Panc1 (cell line): ENCODE measurements at regions not wholly inside any gene's neighbourhood (a gene's known extent, or its start where the extent isn't known, plus 50 kb on each side); places are given as distances from the start of the nearest gene placed in this dataset.

Experiments used
- ATAC-seq: fragments of 200-7000 bp; cut with Tn5 transposase; 2 replicates; pipeline ENCODE4 v1.9.1; 2020; ENCODE audit warnings: mild to moderate bottlenecking, moderate library complexity
- BruUV-seq: library from RNA; stranded (reverse); fragments of 400-500 nt; replicated peaks from 2 replicates; lab custom pipeline; 2021; lab: Mats Ljungman, UMichigan
- CTCF ChIA-PET: fragments of 300-600 bp; sonication (Branson Sonifier 250); formaldehyde crosslinking; loops from one replicate; lab custom pipeline; 2022; ENCODE audit warnings: antibody characterized with exemption; lab: Charles Lee
- POLR2A ChIA-PET: fragments of 300-600 bp; sonication (Branson Sonifier 250); formaldehyde crosslinking; loops from one replicate; lab custom pipeline; 2022; ENCODE audit warnings: antibody characterized with exemption; lab: Charles Lee
- DNase-seq: peaks from one replicate; pipeline ENCODE4 v3.0.0-alpha.2; 2010; ENCODE audit warnings: low read depth, low spot score
- H3K27ac ChIP-seq: 2 replicates; pipeline ENCODE4 v1.5.1; 2011; ENCODE audit warnings: mild to moderate bottlenecking, low read length, inconsistent platforms
- H3K27me3 ChIP-seq: fragments of 200-500 bp; sonication (Bioruptor generic); 2 replicates; pipeline ENCODE4 v1.6.0; 2014; ENCODE audit warnings: low read length, inconsistent platforms; ENCODE audit not compliant: control insufficient read depth, insufficient read depth
- H3K36me3 ChIP-seq: fragments of 200-500 bp; sonication (Bioruptor generic); 2 replicates; pipeline ENCODE4 v1.5.1; 2014; ENCODE audit warnings: inconsistent platforms, mild to moderate bottlenecking, low read length, moderate library complexity; ENCODE audit not compliant: control insufficient read depth, insufficient read depth
- H3K4me1 ChIP-seq: 2 replicates; pipeline ENCODE4 v1.5.1; 2011; ENCODE audit warnings: inconsistent platforms, mild to moderate bottlenecking, low read length, moderate library complexity; ENCODE audit not compliant: control insufficient read depth, insufficient read depth
- H3K4me3 ChIP-seq, 2 experiments: 2 replicates each; pipeline ENCODE4 v1.5.1; 2011 to 2012; ENCODE audit warnings: low read depth in 2 of 2, low read length in 2 of 2, mild to moderate bottlenecking in 2 of 2, inconsistent platforms in 1 of 2, moderate library complexity in 1 of 2
- H3K9me3 ChIP-seq: fragments of 200-500 bp; sonication (Bioruptor generic); 2 replicates; pipeline ENCODE4 v1.5.1; 2014; ENCODE audit warnings: low read depth, mild to moderate bottlenecking, inconsistent platforms, low read length, moderate library complexity; ENCODE audit not compliant: control insufficient read depth, insufficient read depth
- POLR2AphosphoS5 ChIP-seq: IDR thresholded peaks from 2 replicates; pipeline ENCODE4 v1.6.1; 2012; ENCODE audit warnings: mild to moderate bottlenecking, low read depth, low read length, moderate library complexity
- SIN3A ChIP-seq: IDR thresholded peaks from 2 replicates; pipeline ENCODE4 v1.6.1; 2012; ENCODE audit warnings: low read depth, mild to moderate bottlenecking, low read length, moderate library complexity, borderline replicate concordance; ENCODE audit not compliant: insufficient read depth
- TCF7L2 ChIP-seq: IDR thresholded peaks from 2 replicates; pipeline ENCODE4 v1.6.1; 2011; ENCODE audit warnings: mild to moderate bottlenecking, low read depth, low read length, inconsistent platforms
- in situ Hi-C: cut with HindIII; loops from 2 replicates; pipeline ENCODE4 v1.10.0; 2016; ENCODE audit warnings: low sequenced_read_pairs, low pct_unique_long_range_greater_than_20kb
- intact Hi-C: fragments of 100-400 bp; cut with micrococcal nuclease; formaldehyde crosslinking; loops from one replicate; pipeline ENCODE4 v1.10.0; 2022; ENCODE audit not compliant: unreplicated experiment
- TF ChIP-seq, protein P1 (sequence below), 2 experiments: IDR thresholded peaks; 2 replicates each; pipeline ENCODE4 v1.6.1; 2011 to 2012; ENCODE audit warnings: low read depth in 2 of 2, control low read depth in 1 of 2, low read length in 1 of 2, mild to moderate bottlenecking in 1 of 2, moderate library complexity in 1 of 2; ENCODE audit not compliant: insufficient read depth in 1 of 2
- TF ChIP-seq, protein P2 (sequence below): fragments of 450-650 bp; IDR thresholded peaks from 2 replicates; pipeline ENCODE4 v1.5.1; 2017; ENCODE audit warnings: mild to moderate bottlenecking

DNA sequence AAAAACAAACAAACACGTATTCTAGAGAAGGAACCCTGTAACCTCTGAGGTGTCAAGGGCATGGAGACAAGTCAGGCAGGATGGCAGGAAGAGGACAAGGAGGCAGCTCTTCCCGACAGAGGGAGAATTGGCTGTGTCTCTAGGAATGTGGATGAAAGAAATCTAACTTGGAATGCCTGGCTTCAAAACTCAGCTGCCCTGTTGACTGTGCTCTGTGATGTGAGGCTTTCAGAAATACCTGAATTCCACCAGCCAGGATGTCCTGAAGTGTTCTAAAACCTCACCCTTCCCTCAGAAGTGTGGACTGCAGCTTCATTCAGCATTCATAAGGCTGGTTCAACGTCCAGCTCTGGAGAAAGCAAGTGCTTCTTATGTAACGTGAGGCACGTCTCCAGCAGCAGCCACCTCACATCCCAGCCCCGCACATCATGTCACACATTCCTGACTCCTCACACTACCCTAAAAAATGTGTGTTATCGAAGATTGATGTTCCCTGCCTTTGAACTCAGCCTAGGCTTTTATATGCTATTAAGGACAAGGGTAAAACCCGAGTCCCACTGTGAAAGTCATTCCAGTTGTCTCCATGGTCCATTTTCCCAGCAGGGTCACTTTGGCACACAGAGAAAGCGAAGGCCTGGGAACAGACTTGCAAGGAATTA lies 398.9 kb downstream of the ETS1 start:
- ATAC-seq (no peak), DNase-seq (no peak)
- Histone ChIP-seq H3K27me3 (no peaks in the 10 kb centered on the region), H3K4me3 (no peak overlapping the region), H3K9me3 (no peaks in the 10 kb centered on the region; the same call in 1 of the 2 replicates), H3K4me1 (no peaks in the 10 kb centered on the region), H3K36me3 (no peaks in the 10 kb centered on the region), H3K27ac (no peak overlapping the region)
- no TSS peak for BruUV-seq
- TF ChIP-seq TCF7L2 (no peak), SIN3A (no peak), POLR2AphosphoS5 (no peak)
- TF ChIP-seq, protein P1, sequence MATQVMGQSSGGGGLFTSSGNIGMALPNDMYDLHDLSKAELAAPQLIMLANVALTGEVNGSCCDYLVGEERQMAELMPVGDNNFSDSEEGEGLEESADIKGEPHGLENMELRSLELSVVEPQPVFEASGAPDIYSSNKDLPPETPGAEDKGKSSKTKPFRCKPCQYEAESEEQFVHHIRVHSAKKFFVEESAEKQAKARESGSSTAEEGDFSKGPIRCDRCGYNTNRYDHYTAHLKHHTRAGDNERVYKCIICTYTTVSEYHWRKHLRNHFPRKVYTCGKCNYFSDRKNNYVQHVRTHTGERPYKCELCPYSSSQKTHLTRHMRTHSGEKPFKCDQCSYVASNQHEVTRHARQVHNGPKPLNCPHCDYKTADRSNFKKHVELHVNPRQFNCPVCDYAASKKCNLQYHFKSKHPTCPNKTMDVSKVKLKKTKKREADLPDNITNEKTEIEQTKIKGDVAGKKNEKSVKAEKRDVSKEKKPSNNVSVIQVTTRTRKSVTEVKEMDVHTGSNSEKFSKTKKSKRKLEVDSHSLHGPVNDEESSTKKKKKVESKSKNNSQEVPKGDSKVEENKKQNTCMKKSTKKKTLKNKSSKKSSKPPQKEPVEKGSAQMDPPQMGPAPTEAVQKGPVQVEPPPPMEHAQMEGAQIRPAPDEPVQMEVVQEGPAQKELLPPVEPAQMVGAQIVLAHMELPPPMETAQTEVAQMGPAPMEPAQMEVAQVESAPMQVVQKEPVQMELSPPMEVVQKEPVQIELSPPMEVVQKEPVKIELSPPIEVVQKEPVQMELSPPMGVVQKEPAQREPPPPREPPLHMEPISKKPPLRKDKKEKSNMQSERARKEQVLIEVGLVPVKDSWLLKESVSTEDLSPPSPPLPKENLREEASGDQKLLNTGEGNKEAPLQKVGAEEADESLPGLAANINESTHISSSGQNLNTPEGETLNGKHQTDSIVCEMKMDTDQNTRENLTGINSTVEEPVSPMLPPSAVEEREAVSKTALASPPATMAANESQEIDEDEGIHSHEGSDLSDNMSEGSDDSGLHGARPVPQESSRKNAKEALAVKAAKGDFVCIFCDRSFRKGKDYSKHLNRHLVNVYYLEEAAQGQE (IDR thresholded peaks at IDR 0.05; ENCODE audit: insufficient read depth in 1 of 2, low read depth in 2 of 2, low read length in 1 of 2) = no peak
- TF ChIP-seq, protein P2, sequence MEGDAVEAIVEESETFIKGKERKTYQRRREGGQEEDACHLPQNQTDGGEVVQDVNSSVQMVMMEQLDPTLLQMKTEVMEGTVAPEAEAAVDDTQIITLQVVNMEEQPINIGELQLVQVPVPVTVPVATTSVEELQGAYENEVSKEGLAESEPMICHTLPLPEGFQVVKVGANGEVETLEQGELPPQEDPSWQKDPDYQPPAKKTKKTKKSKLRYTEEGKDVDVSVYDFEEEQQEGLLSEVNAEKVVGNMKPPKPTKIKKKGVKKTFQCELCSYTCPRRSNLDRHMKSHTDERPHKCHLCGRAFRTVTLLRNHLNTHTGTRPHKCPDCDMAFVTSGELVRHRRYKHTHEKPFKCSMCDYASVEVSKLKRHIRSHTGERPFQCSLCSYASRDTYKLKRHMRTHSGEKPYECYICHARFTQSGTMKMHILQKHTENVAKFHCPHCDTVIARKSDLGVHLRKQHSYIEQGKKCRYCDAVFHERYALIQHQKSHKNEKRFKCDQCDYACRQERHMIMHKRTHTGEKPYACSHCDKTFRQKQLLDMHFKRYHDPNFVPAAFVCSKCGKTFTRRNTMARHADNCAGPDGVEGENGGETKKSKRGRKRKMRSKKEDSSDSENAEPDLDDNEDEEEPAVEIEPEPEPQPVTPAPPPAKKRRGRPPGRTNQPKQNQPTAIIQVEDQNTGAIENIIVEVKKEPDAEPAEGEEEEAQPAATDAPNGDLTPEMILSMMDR = no peak
- intact Hi-C loops = no loop called here
- ChIA-PET POLR2A (interaction anchor here (0.6 kb wide), 1 partner anchor 224 kb away, joined by 4 read pairs; no protein-coding TSS in a partner anchor), CTCF (no interaction called here)
- in situ Hi-C loops = no loop called here

DNA sequence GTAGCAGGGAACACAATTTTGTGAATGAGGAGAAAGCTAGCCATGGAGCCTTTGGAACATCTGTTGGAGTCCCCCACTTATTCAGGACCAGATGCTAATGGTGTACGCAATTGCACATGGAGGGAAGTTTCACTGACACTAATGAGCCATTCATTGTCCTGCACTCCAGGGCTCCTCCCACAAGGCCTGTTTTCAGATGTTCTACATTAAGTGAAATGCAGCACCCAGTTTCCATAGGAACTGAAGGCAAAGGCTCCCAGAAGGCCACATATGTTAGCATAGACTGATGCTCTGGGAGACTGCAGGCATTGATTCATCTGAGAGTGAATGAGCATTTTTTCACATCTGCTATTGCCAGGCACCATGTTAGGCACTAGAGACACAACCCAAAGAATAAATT lies 399.5 kb downstream of the ETS1 start:
- no peak overlapping the region for H3K4me3 ChIP-seq
- H3K9me3 ChIP-seq = no peaks in the 10 kb centered on the region; the same call in 1 of the 2 replicates
- H3K4me1 ChIP-seq = no peaks in the 10 kb centered on the region
- POLR2A ChIA-PET = interaction anchor here (0.6 kb wide), 1 partner anchor 224 kb away, joined by 4 read pairs; no protein-coding TSS in a partner anchor
- H3K27me3 ChIP-seq = no peaks in the 10 kb centered on the region
- DNase-seq = no peak
- no TSS peak for BruUV-seq
- in situ Hi-C loops = no loop called here
- intact Hi-C loops = no loop called here
- TF ChIP-seq, protein P1 (IDR thresholded peaks at IDR 0.05; ENCODE audit: insufficient read depth in 1 of 2, low read depth in 2 of 2, low read length in 1 of 2) = no peak
- TF ChIP-seq SIN3A (no peak), POLR2AphosphoS5 (no peak), TCF7L2 (no peak)
- TF ChIP-seq, protein P2 = no peak
- H3K27ac ChIP-seq = no peak overlapping the region
- no peaks in the 10 kb centered on the region for H3K36me3 ChIP-seq
- no peak for ATAC-seq
- CTCF ChIA-PET = no interaction called here
